Panc1 (cell line): ENCODE measurements at regions not wholly inside any gene's neighbourhood (a gene's known extent, or its start where the extent isn't known, plus 50 kb on each side); places are given as distances from the start of the nearest gene placed in this dataset.

Experiments used
- ATAC-seq: fragments of 200-7000 bp; cut with Tn5 transposase; 2 replicates; pipeline ENCODE4 v1.9.1; 2020; ENCODE audit warnings: mild to moderate bottlenecking, moderate library complexity
- BruUV-seq: library from RNA; stranded (reverse); fragments of 400-500 nt; replicated peaks from 2 replicates; lab custom pipeline; 2021; lab: Mats Ljungman, UMichigan
- CTCF ChIA-PET: fragments of 300-600 bp; sonication (Branson Sonifier 250); formaldehyde crosslinking; loops from one replicate; lab custom pipeline; 2022; ENCODE audit warnings: antibody characterized with exemption; lab: Charles Lee
- POLR2A ChIA-PET: fragments of 300-600 bp; sonication (Branson Sonifier 250); formaldehyde crosslinking; loops from one replicate; lab custom pipeline; 2022; ENCODE audit warnings: antibody characterized with exemption; lab: Charles Lee
- DNase-seq: peaks from one replicate; pipeline ENCODE4 v3.0.0-alpha.2; 2010; ENCODE audit warnings: low read depth, low spot score
- H3K27ac ChIP-seq: 2 replicates; pipeline ENCODE4 v1.5.1; 2011; ENCODE audit warnings: mild to moderate bottlenecking, low read length, inconsistent platforms
- H3K27me3 ChIP-seq: fragments of 200-500 bp; sonication (Bioruptor generic); 2 replicates; pipeline ENCODE4 v1.6.0; 2014; ENCODE audit warnings: low read length, inconsistent platforms; ENCODE audit not compliant: control insufficient read depth, insufficient read depth
- H3K36me3 ChIP-seq: fragments of 200-500 bp; sonication (Bioruptor generic); 2 replicates; pipeline ENCODE4 v1.5.1; 2014; ENCODE audit warnings: inconsistent platforms, mild to moderate bottlenecking, low read length, moderate library complexity; ENCODE audit not compliant: control insufficient read depth, insufficient read depth
- H3K4me1 ChIP-seq: 2 replicates; pipeline ENCODE4 v1.5.1; 2011; ENCODE audit warnings: inconsistent platforms, mild to moderate bottlenecking, low read length, moderate library complexity; ENCODE audit not compliant: control insufficient read depth, insufficient read depth
- H3K4me3 ChIP-seq, 2 experiments: 2 replicates each; pipeline ENCODE4 v1.5.1; 2011 to 2012; ENCODE audit warnings: low read depth in 2 of 2, low read length in 2 of 2, mild to moderate bottlenecking in 2 of 2, inconsistent platforms in 1 of 2, moderate library complexity in 1 of 2
- H3K9me3 ChIP-seq: fragments of 200-500 bp; sonication (Bioruptor generic); 2 replicates; pipeline ENCODE4 v1.5.1; 2014; ENCODE audit warnings: low read depth, mild to moderate bottlenecking, inconsistent platforms, low read length, moderate library complexity; ENCODE audit not compliant: control insufficient read depth, insufficient read depth
- CTCF ChIP-seq: fragments of 450-650 bp; IDR thresholded peaks from 2 replicates; pipeline ENCODE4 v1.5.1; 2017; ENCODE audit warnings: mild to moderate bottlenecking
- POLR2AphosphoS5 ChIP-seq: IDR thresholded peaks from 2 replicates; pipeline ENCODE4 v1.6.1; 2012; ENCODE audit warnings: mild to moderate bottlenecking, low read depth, low read length, moderate library complexity
- REST ChIP-seq, 2 experiments: IDR thresholded peaks; 2 replicates each; pipeline ENCODE4 v1.6.1; 2011 to 2012; ENCODE audit warnings: low read depth in 2 of 2, control low read depth in 1 of 2, low read length in 1 of 2, mild to moderate bottlenecking in 1 of 2, moderate library complexity in 1 of 2; ENCODE audit not compliant: insufficient read depth in 1 of 2
- SIN3A ChIP-seq: IDR thresholded peaks from 2 replicates; pipeline ENCODE4 v1.6.1; 2012; ENCODE audit warnings: low read depth, mild to moderate bottlenecking, low read length, moderate library complexity, borderline replicate concordance; ENCODE audit not compliant: insufficient read depth
- TCF7L2 ChIP-seq: IDR thresholded peaks from 2 replicates; pipeline ENCODE4 v1.6.1; 2011; ENCODE audit warnings: mild to moderate bottlenecking, low read depth, low read length, inconsistent platforms
- in situ Hi-C: cut with HindIII; loops from 2 replicates; pipeline ENCODE4 v1.10.0; 2016; ENCODE audit warnings: low sequenced_read_pairs, low pct_unique_long_range_greater_than_20kb
- intact Hi-C: fragments of 100-400 bp; cut with micrococcal nuclease; formaldehyde crosslinking; loops from one replicate; pipeline ENCODE4 v1.10.0; 2022; ENCODE audit not compliant: unreplicated experiment

GRCh38 chr12:127262615-127263014 lies 1004.4 kb upstream of the TMEM132C start:
- Histone ChIP-seq H3K27ac (no peak overlapping the region), H3K4me3 (no peak overlapping the region), H3K4me1 (no peaks in the 10 kb centered on the region), H3K27me3 (no peaks in the 10 kb centered on the region), H3K36me3 (no peaks in the 10 kb centered on the region), H3K9me3 (no peaks in the 10 kb centered on the region)
- intact Hi-C loops (no loop called here), in situ Hi-C loops (no loop called here)
- ATAC-seq (no peak), DNase-seq (no peak)
- CTCF ChIA-PET: no interaction called here
- TF ChIP-seq SIN3A: no peak
- TF ChIP-seq TCF7L2: no peak
- no peak for TF ChIP-seq POLR2AphosphoS5
- TF ChIP-seq CTCF: no peak
- TF ChIP-seq REST (IDR thresholded peaks at IDR 0.05; ENCODE audit: insufficient read depth in 1 of 2, low read depth in 2 of 2, low read length in 1 of 2): no peak
- no TSS peak for BruUV-seq
- POLR2A ChIA-PET: no interaction called here

GRCh38 chr12:127263621-127264020 lies 1003.3 kb upstream of the TMEM132C start:
- no peak overlapping the region for H3K27ac ChIP-seq
- ChIA-PET POLR2A (no interaction called here), CTCF (no interaction called here)
- no peaks in the 10 kb centered on the region for H3K27me3 ChIP-seq
- H3K9me3 ChIP-seq: no peaks in the 10 kb centered on the region
- H3K36me3 ChIP-seq: no peaks in the 10 kb centered on the region
- ATAC-seq: no peak
- H3K4me1 ChIP-seq: no peaks in the 10 kb centered on the region
- no peak overlapping the region for H3K4me3 ChIP-seq
- intact Hi-C loops (no loop called here), in situ Hi-C loops (no loop called here)
- DNase-seq: no peak
- BruUV-seq: no TSS peak
- TF ChIP-seq REST (IDR thresholded peaks at IDR 0.05; ENCODE audit: insufficient read depth in 1 of 2, low read depth in 2 of 2, low read length in 1 of 2) (no peak), POLR2AphosphoS5 (no peak), CTCF (no peak), TCF7L2 (no peak), SIN3A (no peak)
